SJCRH30 (cell line): ENCODE measurements at regions not wholly inside any gene's neighbourhood (a gene's known extent, or its start where the extent isn't known, plus 50 kb on each side); places are given as distances from the start of the nearest gene placed in this dataset.

Experiments
- DNase-seq, 2 experiments: peaks; one replicate each; pipeline ENCODE4 v3.0.0-alpha.2; 2015 to 2020
- H3K27ac ChIP-seq: fragments of 250-450 bp; sonication (Bioruptor Pico); 2 replicates; pipeline ENCODE4 v1.5.1; 2020; ENCODE audit warnings: mild to moderate bottlenecking, moderate library complexity
- H3K27me3 ChIP-seq: fragments of 250-450 bp; sonication (Bioruptor Pico); 2 replicates; pipeline ENCODE4 v1.5.1; 2020; ENCODE audit warnings: mild to moderate bottlenecking, moderate library complexity
- H3K36me3 ChIP-seq: fragments of 250-450 bp; sonication (Bioruptor Pico); 2 replicates; pipeline ENCODE4 v1.5.1; 2020; ENCODE audit warnings: mild to moderate bottlenecking, moderate library complexity
- H3K4me1 ChIP-seq: fragments of 250-450 bp; sonication (Bioruptor Pico); 2 replicates; pipeline ENCODE4 v1.5.1; 2020; ENCODE audit warnings: mild to moderate bottlenecking, moderate library complexity
- H3K4me3 ChIP-seq: fragments of 250-450 bp; sonication (Bioruptor Pico); 2 replicates; pipeline ENCODE4 v1.5.1; 2020; ENCODE audit warnings: mild to moderate bottlenecking, moderate library complexity
- H3K9me3 ChIP-seq: fragments of 250-450 bp; sonication (Bioruptor Pico); replicated peaks from 2 replicates; pipeline ENCODE4 v1.5.1; 2020; ENCODE audit warnings: mild to moderate bottlenecking, moderate library complexity

DNA sequence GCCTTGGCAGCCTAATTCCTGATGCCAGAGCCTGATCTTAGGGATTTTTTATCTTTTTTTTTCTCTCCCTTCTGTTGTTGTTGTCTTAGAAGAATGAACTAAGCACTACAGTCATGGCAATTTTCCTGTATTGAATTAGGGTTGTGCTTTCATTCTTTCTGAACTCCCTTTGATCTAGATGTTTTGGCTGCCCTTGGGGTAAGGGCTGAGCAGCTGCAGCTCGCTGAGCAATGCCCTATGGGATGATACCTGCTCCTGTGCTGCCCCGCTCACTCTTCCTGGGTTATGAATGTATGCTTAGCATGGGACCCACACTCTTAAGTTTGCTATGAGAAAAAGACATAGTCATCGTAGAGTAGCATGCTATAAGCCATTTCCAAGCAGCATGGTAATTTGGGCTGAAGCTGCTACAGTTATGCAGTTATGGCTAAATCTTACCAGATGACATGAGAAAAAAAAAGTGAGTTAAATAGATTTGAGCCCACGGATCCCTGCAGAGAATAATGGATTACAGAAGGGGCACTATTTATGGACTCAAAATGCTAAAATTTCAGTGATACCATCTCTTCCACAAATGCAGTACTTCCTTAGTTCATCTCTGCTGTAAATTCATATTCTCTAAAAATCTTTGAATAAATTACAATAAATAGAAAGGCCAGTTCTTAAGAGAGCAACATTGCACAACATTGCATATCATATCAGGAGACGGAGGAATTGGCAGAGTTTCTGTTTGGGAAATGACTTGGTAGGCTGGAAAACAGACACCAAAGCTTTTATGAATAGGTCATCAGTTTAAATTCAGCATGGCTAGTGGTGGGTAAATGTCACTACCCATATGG, 79.2 kb upstream of the PTHLH start:
- Histone ChIP-seq H3K27ac (peak overlapping the region; percentile 36; the same call in 1 of the 2 replicates), H3K4me3 (no peak overlapping the region), H3K36me3 (no peaks in the 10 kb centered on the region), H3K27me3 (no peaks in the 10 kb centered on the region), H3K9me3 (peaks cover 2% of the 10 kb centered on the region), H3K4me1 (peaks cover 14% of the 10 kb centered on the region)
- DNase-seq, result peak; percentile 64 to 72

- peaks cover 14% of the 10 kb centered on the region for H3K4me1 ChIP-seq
- DNase-seq, result no peak
- no peaks in the 10 kb centered on the region for H3K9me3 ChIP-seq
- H3K4me3 ChIP-seq, result no peak overlapping the region
- no peaks in the 10 kb centered on the region for H3K36me3 ChIP-seq
- no peaks in the 10 kb centered on the region for H3K27me3 ChIP-seq
- H3K27ac ChIP-seq, result no peak overlapping the region
These were observed 81.0 kb upstream of the PTHLH start for GRCh38 chr12:28053564-28053963.

- H3K27ac ChIP-seq, result no peak overlapping the region
- no peaks in the 10 kb centered on the region for H3K27me3 ChIP-seq
- H3K9me3 ChIP-seq, result no peaks in the 10 kb centered on the region
- DNase-seq, result no peak
- H3K36me3 ChIP-seq, result no peaks in the 10 kb centered on the region
- H3K4me1 ChIP-seq, result peaks cover 14% of the 10 kb centered on the region
- H3K4me3 ChIP-seq, result no peak overlapping the region
These were observed 82.0 kb upstream of the PTHLH start for GRCh38 chr12:28054583-28054982.

GRCh38 chr12:28057856-28058615, 85.5 kb upstream of the PTHLH start:
- H3K27me3 ChIP-seq, result no peaks in the 10 kb centered on the region
- H3K4me3 ChIP-seq, result no peak overlapping the region
- no peaks in the 10 kb centered on the region for H3K36me3 ChIP-seq
- peak in 1 of 2 experiments; percentile 20 for DNase-seq
- no peaks in the 10 kb centered on the region; the same call in 1 of the 2 replicates for H3K4me1 ChIP-seq
- no peaks in the 10 kb centered on the region for H3K9me3 ChIP-seq
- H3K27ac ChIP-seq, result no peak overlapping the region

DNA sequence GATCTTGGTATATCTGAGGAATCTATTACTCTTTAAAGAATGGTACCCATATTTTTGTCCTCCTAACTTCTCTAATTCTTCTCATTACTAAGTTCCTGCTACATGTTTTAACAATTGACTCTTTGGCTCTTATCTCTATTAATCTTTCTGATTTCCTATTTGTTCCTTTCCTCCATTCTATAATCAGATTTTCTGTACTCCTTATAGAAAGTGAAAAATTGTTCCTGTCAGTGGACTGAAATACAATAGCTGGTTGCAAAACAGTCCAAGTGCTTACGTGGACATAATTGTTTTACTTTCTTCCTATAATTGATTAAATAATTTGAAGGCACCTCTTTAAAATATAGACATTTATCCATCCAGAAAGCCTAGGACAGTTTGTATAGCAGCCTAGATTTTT, 86.7 kb upstream of the PTHLH start:
- H3K4me1 ChIP-seq, result no peaks in the 10 kb centered on the region; the same call in 1 of the 2 replicates
- H3K4me3 ChIP-seq, result no peak overlapping the region
- H3K27ac ChIP-seq, result no peak overlapping the region
- H3K36me3 ChIP-seq, result no peaks in the 10 kb centered on the region
- H3K27me3 ChIP-seq, result no peaks in the 10 kb centered on the region
- no peak for DNase-seq
- no peaks in the 10 kb centered on the region for H3K9me3 ChIP-seq

DNA sequence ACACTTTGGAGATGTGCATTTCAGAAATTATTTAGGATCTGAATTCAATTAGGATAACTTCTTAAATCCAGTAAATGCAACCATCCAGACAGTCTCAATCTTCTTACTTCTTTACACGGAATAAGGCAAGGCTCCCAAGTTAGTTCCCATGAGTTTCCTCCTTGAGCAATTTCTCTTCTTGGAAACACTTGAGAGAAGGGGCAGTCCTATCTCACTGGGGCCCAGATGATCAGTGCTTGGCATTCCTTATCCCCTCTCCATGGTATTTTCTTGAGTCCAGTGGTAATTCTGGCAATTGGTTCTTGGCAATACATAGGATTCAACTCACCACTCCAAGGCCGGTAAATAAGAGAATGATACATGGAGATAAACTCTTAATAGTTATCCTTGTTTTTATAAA, 87.1 kb upstream of the PTHLH start:
- Histone ChIP-seq H3K4me3 (no peak overlapping the region), H3K9me3 (no peaks in the 10 kb centered on the region), H3K27ac (no peak overlapping the region), H3K27me3 (no peaks in the 10 kb centered on the region), H3K36me3 (no peaks in the 10 kb centered on the region), H3K4me1 (no peaks in the 10 kb centered on the region; the same call in 1 of the 2 replicates)
- no peak for DNase-seq

- Histone ChIP-seq H3K4me3 (no peak overlapping the region), H3K36me3 (no peaks in the 10 kb centered on the region)
These were observed 88.3 kb upstream of the PTHLH start for GRCh38 chr12:28060871-28061270.

GRCh38 chr12:28063355-28063880, 90.9 kb upstream of the PTHLH start:
- no peak overlapping the region for H3K27ac ChIP-seq
- DNase-seq, result no peak
- H3K27me3 ChIP-seq, result no peaks in the 10 kb centered on the region
- H3K9me3 ChIP-seq, result no peaks in the 10 kb centered on the region
- peaks cover 4% of the 10 kb centered on the region; the same call in 1 of the 2 replicates for H3K4me1 ChIP-seq
- no peaks in the 10 kb centered on the region for H3K36me3 ChIP-seq
- H3K4me3 ChIP-seq, result no peak overlapping the region

More at GRCh38 chr12:28060871-28061270, 88.3 kb upstream of the PTHLH start:
- H3K27me3 ChIP-seq, result no peaks in the 10 kb centered on the region
- DNase-seq, result no peak
- H3K27ac ChIP-seq, result no peak overlapping the region
- H3K9me3 ChIP-seq, result no peaks in the 10 kb centered on the region
- no peaks in the 10 kb centered on the region; the same call in 1 of the 2 replicates for H3K4me1 ChIP-seq

GRCh38 chr12:28065374-28065773, 92.8 kb upstream of the PTHLH start:
- H3K27ac ChIP-seq, result no peak overlapping the region
- no peaks in the 10 kb centered on the region for H3K27me3 ChIP-seq
- H3K36me3 ChIP-seq, result no peaks in the 10 kb centered on the region
- 0 out of 2 replicates have a peak, but pooled peaks cover 4% of the 10 kb centered on the region for H3K4me1 ChIP-seq
- no peaks in the 10 kb centered on the region for H3K9me3 ChIP-seq
- H3K4me3 ChIP-seq, result no peak overlapping the region
- no peak for DNase-seq

GRCh38 chr12:28065889-28066630, 93.5 kb upstream of the PTHLH start:
- no peak for DNase-seq
- Histone ChIP-seq H3K27ac (no peak overlapping the region), H3K4me1 (0 out of 2 replicates have a peak, but pooled peaks cover 4% of the 10 kb centered on the region), H3K4me3 (no peak overlapping the region), H3K27me3 (no peaks in the 10 kb centered on the region), H3K36me3 (no peaks in the 10 kb centered on the region), H3K9me3 (no peaks in the 10 kb centered on the region; the same call in 1 of the 2 replicates)

DNA sequence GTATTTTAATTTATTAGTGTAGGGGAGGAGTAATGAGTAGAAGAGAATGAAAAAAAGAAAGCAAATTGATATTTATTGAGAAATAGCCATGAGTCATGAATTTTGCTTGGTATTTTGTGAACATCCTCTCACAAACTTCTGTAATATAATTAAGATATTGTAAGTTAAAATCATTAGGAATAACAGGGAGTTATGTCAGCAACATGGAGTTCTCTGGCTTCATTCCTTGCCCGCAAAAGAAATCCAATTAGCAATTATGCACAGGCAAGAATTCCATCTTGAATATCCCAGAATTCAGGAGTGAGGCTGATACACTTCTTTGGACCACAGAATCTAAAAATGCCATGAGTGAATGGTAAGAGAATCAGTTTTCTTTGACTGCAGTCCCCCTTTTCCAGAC, 94.3 kb upstream of the PTHLH start:
- H3K4me3 ChIP-seq, result no peak overlapping the region
- no peak overlapping the region for H3K27ac ChIP-seq
- H3K27me3 ChIP-seq, result no peaks in the 10 kb centered on the region
- no peak for DNase-seq
- H3K36me3 ChIP-seq, result no peaks in the 10 kb centered on the region
- H3K9me3 ChIP-seq, result no peaks in the 10 kb centered on the region; the same call in 1 of the 2 replicates
- peaks cover 4% of the 10 kb centered on the region for H3K4me1 ChIP-seq

DNA sequence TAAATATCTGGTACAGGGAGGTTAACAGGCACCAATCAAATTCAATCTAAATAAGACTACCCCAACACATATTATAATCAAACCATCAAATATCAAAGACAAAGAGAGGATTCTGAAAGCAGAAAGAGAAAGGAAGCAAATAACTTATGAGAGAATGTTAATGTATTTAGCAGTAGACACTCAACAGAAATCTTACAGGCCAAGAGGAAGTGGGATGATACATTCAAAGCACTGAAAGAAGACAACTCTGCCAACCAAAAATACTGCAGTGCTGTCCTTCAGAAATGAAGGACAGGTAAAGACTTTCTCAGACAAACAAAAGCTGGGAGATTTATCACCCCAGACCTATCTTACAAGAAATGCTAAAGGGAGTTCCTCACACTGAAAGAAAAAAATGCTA, 95.9 kb upstream of the PTHLH start:
- Histone ChIP-seq H3K4me1 (peaks cover 13% of the 10 kb centered on the region), H3K27me3 (no peaks in the 10 kb centered on the region), H3K27ac (no peak overlapping the region), H3K9me3 (no peaks in the 10 kb centered on the region; the same call in 1 of the 2 replicates), H3K36me3 (no peaks in the 10 kb centered on the region), H3K4me3 (no peak overlapping the region)
- no peak for DNase-seq

- Histone ChIP-seq H3K4me1 (peaks cover 11% of the 10 kb centered on the region; the same call in 1 of the 2 replicates), H3K36me3 (no peaks in the 10 kb centered on the region), H3K4me3 (no peak overlapping the region), H3K27me3 (no peaks in the 10 kb centered on the region), H3K9me3 (peaks cover 3% of the 10 kb centered on the region; the same call in 1 of the 2 replicates), H3K27ac (no peak overlapping the region)
- peak in 1 of 2 experiments; percentile 21 for DNase-seq
These were observed 107.0 kb upstream of the PTHLH start for GRCh38 chr12:28079539-28079938.

DNA sequence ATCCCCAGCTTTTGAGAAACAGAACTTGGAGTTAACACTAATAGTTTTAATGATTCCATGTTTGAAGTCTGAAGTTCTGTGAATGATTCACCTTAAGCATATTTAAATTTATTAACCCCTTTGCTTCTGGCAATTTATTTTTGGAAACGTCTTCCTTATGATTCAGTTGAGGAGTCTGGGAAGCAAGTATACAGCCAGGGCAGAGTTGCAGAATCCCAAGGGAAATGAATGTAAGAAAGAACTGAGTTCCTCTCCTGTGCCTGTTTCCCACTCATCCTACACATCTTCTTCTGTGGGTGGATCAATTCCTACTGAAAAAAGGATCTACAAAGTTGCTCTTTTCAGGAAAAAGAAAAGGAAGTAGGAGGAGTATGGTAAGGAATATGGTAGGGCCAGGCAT, 108.2 kb upstream of the CCDC91 start:
- Histone ChIP-seq H3K4me3 (no peak overlapping the region), H3K4me1 (peaks cover 11% of the 10 kb centered on the region; the same call in 1 of the 2 replicates), H3K27me3 (no peaks in the 10 kb centered on the region), H3K27ac (no peak overlapping the region), H3K9me3 (0 out of 2 replicates have a peak, but pooled peaks cover 3% of the 10 kb centered on the region), H3K36me3 (no peaks in the 10 kb centered on the region)
- no peak for DNase-seq
